Stimulated activated CD4-positive, alpha-beta T cell treated with anti-CD3 and anti-CD28 coated beads, Interleukin-12 subunit alpha, Interleukin-12 subunit beta, amount 100 ng/mL, for 4 hours (primary cell): ENCODE measurements at regions not wholly inside any gene's neighbourhood (a gene's known extent, or its start where the extent isn't known, plus 50 kb on each side); places are given as distances from the start of the nearest gene placed in this dataset.
A peak's percentile ranks its signal among the peaks of the same experiment; 100 is the strongest.
"Not testable (repeated sequence)": the region's sequence is repeated elsewhere in the genome, so short reads cannot be mapped to it uniquely, and the experiment has no call there.

Experiments used
- DNase-seq: peaks from one replicate; pipeline ENCODE4 v3.0.0-alpha.2; 2020

GRCh38 chr5:34096033-34096432 is 53.0 kb upstream of the C1QTNF3 start:
- not testable (repeated sequence) for DNase-seq

DNA sequence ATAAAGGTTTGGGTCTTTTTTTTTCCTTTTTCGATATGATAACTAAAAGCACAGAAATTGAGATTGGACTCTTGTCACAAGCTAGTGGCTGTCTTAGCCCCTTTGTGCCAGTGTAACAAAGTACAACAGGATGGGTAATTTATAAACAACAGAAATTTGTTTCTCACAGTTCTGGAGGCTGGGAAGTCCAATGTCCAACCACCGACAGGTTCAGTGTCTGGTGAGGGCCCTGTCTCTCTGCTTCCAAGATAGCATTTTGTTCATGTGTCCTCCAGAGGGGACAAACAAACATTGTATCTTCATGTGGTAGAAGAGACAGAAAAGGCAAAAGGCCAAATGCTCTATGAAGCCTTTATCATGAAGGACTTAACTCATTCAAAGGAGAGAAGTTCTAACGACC is 56.9 kb upstream of the C1QTNF3 start:
- DNase-seq, result not testable (repeated sequence)

GRCh38 chr5:34101567-34101966 is 58.6 kb upstream of the C1QTNF3 start:
- not testable (repeated sequence) for DNase-seq

DNA sequence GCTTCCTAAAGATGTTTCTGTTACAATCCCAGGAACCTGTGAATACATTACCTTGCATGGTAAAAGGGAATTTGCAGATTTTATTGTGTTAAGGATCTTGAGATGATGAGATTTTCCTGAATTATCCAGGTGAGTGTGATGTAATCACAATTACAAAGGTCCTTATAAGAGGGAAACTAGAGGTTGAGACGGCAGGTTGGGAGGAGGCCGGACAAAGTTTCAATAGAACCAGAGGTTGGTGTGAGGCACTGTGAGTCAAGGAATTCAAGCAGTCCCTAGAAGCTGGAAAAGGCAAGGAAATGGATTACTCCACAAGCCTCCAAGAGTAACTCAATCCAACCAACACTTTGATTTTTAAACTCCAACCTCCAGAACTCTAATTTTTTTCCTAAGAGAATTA is 65.9 kb upstream of the C1QTNF3 start:
- DNase-seq, result not testable (repeated sequence)

DNA sequence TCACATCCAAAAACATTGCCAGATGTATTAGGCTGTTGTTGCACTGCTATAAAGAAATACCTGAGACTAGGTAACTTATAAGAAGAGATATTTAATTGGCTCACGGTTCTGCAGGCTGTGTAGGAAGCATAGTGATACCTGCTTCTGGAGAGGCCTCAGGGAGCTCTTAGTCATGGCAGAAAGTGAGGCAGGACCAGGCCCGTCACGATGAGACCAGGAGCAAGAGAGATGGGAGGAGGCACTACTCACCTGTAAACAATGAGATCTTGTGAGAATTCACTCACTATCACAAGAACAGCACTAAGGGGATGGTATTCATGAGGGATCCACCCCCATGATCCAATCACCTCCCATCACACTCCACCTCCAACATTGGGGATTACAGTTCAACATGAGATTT is 81.3 kb upstream of the C1QTNF3 start:
- DNase-seq, result not testable (repeated sequence)

- not testable (repeated sequence) for DNase-seq
Observed at GRCh38 chr5:34125354-34125753, 82.3 kb upstream of the C1QTNF3 start.

DNA sequence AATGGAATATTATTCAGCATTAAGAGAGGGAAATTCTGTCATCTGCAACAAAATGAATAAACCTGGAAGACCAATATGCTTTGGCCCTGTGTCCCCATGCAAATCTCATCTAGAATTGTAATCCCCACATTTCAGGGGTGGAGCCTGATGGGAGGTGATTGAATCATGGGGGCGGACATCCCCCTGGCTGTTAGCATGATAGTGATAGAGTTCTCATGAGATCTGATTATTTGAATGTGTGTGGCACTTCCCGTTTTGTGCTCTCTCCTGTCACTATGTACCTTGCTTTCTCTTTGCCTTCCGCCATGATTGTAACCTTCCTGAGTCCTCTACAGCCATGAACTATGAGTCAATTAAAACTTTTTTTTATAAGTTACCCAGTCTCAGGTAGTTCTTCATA is 83.7 kb upstream of the C1QTNF3 start:
- not testable (repeated sequence) for DNase-seq

GRCh38 chr5:34127818-34128217 is 84.8 kb upstream of the C1QTNF3 start:
- not testable (repeated sequence) for DNase-seq

GRCh38 chr5:34128890-34129289 is 85.9 kb upstream of the C1QTNF3 start:
- DNase-seq, result not testable (repeated sequence)

DNA sequence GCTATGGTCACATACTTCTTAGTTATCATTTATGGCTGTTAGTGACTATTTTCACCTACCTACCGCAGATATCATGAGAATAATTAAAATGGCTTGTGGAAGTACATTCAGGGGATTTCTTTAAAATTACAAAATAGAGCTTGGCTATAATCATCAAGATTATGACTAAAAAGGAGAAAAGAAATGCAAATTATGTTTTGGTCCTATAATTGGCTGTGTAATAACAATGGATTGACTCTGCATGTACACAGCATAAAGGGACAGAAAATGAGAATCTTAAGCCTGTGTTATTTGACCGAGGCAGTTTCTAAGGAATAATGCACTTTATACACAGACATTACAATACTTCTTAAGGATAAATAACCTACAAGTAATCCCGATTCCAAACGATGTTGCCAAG is 112.0 kb upstream of the C1QTNF3 start:
- not testable (repeated sequence) for DNase-seq

GRCh38 chr5:34156703-34157414 is 113.8 kb upstream of the C1QTNF3 start:
- not testable (repeated sequence) for DNase-seq

DNA sequence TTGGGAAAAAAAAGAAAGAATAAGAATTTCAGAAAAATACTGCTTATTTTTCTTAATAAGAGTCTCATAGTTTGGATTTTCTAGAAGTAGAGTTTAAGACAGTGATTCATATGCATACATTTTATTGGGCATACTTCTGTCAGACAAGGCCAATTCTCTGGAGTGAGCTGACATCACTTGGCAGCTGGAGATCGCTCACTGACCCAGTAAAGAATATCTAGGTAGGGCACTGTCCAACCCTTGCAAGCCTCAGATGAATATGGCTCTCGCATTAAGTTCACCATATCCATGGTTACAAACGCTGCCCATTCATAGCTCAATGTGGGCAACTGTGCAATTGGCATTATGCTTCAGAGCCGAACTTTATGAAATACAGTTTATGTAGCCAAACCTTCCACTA is 117.9 kb upstream of the C1QTNF3 start:
- DNase-seq, result not testable (repeated sequence)

GRCh38 chr5:34171398-34171797 is 128.4 kb upstream of the C1QTNF3 start:
- DNase-seq, result not testable (repeated sequence)

- not testable (repeated sequence) for DNase-seq
Observed at GRCh38 chr5:34179453-34180190, 136.6 kb upstream of the C1QTNF3 start.

DNA sequence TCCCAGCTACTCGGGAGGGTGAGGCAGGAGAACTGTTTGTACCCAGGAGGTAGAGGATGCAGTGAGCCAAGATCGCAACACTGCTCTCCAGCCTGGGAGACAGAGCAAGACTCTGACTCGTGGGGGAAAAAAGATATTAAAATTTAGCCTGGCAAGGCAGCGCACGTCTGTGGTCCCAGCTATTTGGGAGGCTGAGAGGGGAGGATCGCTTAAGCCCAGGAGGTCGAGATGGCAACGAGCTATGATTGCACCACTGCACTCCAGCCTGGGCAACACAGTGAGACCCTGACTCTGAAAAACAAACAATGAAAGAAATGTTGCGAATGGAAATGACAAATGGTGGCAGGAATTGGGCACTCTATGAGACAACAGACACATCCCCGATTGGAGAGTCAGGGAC is 137.2 kb upstream of the C1QTNF3 start:
- DNase-seq, result not testable (repeated sequence)

DNA sequence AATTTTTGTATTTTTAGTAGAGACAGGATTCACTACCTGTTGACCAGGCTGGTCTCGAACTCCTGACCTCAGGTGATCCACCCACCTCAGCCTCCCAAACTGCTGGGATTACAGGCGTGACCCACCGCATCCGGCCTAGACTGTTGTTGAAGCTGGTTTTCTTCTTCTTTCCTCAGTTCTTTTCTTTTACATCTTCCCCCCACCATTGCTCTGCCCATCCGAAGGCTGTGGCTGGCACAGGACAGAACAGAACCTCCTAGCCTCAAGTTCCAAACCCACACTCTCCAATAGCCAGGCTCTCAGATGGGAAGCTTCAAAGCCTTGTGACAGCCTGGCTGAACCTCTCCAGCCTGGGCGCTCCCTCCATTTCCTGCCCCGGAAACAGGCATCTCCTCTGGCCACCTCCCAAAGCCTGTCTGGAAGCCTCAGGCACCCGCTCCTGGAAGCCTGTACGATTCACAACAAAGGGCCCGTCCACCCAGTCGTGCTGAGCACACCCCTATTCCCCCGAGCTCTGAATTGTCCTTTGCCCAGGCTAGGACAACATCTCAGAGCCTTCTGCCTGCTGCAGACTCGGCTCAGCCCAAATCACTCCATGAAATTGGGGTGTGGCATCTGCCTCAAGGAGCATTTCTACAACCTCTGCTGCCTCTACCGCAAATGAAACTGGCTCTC is 138.1 kb upstream of the C1QTNF3 start:
- DNase-seq, result not testable (repeated sequence)

GRCh38 chr5:34185005-34185404 is 142.0 kb upstream of the C1QTNF3 start:
- DNase-seq, result not testable (repeated sequence)

DNA sequence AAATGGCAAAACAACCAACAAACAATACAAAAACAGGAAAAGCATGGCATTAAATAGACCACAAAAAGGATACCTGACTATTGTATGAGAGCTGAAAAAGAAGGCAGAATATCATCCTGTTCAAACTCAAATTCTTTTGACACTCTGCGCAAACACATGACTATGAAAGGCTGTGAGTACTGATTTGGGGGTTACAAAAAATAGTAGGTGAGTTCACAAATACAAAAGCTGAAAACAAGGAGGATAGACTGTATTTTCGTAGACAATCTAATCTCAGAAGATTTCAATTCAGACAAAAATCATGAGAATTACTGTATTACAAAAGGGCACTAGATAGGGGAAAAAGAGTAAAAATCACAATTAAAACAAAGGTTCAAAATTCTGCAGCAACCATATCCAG is 142.6 kb upstream of the C1QTNF3 start:
- DNase-seq, result not testable (repeated sequence)

DNA sequence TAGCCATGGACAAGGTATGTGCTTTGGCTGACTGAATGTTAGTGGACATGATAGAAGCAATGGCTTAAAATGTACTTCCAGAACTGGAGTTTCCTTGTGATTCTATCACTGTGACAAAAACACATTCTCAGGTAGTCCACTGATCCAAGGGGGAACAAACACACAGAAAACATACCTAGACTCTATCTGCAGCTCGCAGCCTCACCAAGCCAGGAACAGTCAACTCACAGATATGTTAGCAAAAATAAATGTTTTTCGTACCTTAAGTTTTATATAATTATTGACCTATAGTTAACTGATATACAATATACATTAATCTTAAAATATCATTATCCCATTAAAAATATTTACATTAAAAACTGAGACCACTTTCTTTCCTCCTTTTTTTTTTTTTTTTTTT is 143.1 kb upstream of the C1QTNF3 start:
- DNase-seq, result not testable (repeated sequence)

- DNase-seq, result not testable (repeated sequence)
Observed at GRCh38 chr5:34186865-34187264, 143.9 kb upstream of the C1QTNF3 start.

DNA sequence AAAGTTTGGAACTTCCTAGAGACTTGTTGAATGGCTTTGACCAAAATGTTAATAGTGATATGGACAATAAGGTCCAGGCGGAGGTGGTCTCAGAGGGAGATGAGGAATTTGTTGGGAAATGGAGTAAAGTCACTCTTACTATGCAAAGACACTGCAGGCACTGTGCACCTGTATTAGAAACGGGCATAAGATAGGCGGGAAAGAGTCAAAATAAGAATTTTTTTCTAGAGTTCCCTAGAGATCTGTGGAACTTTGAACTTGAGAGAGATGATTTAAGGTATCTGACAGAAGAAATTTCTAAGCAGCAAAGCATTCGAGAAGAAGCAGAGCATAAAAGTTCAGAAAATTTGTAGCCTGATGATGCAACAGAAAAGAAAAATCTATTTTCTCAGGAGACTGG is 144.4 kb upstream of the C1QTNF3 start:
- not testable (repeated sequence) for DNase-seq

- DNase-seq, result peak; percentile 49
Observed at GRCh38 chr5:34188001-34188822, 145.2 kb upstream of the C1QTNF3 start.

DNA sequence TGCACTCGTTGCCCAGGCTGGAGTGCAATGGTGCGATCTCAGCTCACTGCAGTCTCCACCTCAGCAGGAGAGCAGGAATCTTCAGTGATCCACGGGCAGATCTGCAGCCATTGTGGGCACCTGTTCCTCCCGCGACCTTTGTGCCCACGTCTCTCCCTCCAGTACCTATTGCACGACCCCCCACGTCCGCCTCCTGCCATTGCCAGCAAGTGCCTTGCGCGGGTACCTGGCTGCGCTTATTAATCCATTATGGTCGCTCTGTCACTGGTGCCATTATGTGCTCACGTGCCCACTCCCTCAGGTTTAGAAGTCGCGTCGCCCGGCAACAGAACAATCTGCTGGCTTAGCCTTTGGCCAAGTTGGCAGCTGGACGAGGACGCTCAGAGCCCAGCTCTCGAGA is 146.2 kb upstream of the C1QTNF3 start:
- DNase-seq, result not testable (repeated sequence)
